ENCODE measurements at regions not wholly inside any gene's neighbourhood (a gene's known extent, or its start where the extent isn't known, plus 50 kb on each side); places are given as distances from the start of the nearest gene placed in this dataset.

DNA sequence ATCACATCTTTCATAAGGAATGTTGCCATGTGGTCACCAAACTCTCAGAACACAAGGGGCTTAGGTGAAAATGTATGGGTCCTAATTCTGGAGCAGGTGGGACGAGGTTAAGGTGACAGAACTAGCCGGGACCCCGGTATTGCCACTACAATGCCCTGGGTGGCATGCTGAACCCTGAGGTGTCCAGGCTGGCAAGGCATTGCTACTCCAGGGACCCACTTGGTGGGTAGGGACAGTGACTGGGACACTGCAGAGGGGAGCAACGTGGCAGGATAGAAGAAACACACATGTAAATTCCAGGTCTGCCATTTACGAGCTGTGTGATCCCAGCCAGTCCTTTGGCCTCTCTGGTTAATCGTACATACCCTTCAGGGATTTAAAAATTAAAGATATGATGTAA, 206.9 kb upstream of the MVB12B start:
- no peak overlapping the region for H3K4me2 ChIP-seq (ENCODE audit: insufficient read depth in 1 of 2, low read depth in 2 of 2, low read length in 2 of 2)
- no peak for FAIRE-seq

More for the DNA sequence above, 206.9 kb upstream of the MVB12B start:
- no peaks in the 10 kb centered on the region for H3K36me3 ChIP-seq (ENCODE audit: control insufficient read depth in 2 of 4, insufficient read depth in 4 of 4, low read length in 3 of 4)
- H3K27me3 ChIP-seq (replicated peaks in 1 of 4; ENCODE audit: control insufficient read depth in 3 of 4, extremely low read depth in 1 of 4, insufficient read depth in 3 of 4, low read length in 3 of 4), result no peaks in the 10 kb centered on the region; a peak in 1 of 7 replicates
- H3K4me3 ChIP-seq (ENCODE audit: extremely low read depth in 1 of 4, insufficient read depth in 2 of 4, low read depth in 3 of 4, low read length in 4 of 4), result no peak overlapping the region
- H2BK15ac ChIP-seq (ENCODE audit: low read length), result no peak overlapping the region
- no peak overlapping the region for H2AK5ac ChIP-seq (ENCODE audit: low read depth, low read length)
- H4K20me1 ChIP-seq (replicated peaks in 1 of 2; ENCODE audit: control insufficient read depth in 1 of 2, insufficient read depth in 2 of 2, low read length in 2 of 2), result no peaks in the 10 kb centered on the region
- no peak overlapping the region for H2BK12ac ChIP-seq (ENCODE audit: low read depth, low read length)
- no peak overlapping the region for H3K9ac ChIP-seq (replicated peaks in 1 of 4; ENCODE audit: extremely low read depth in 1 of 4, low read depth in 3 of 4, low read length in 3 of 4)
- H3K9me3 ChIP-seq (ENCODE audit: insufficient read depth in 2 of 2, low read depth in 1 of 2, low read length in 1 of 2), result no peaks in the 10 kb centered on the region
- ChIA-PET POLR2A (ENCODE audit: partially characterized antibody) (no interaction called here), CTCF (ENCODE audit: partially characterized antibody) (interaction anchor here (0.5 kb wide), 1 partner anchor 153 kb away, joined by 4 read pairs; no protein-coding TSS in a partner anchor)
- H4K91ac ChIP-seq (replicated peaks; ENCODE audit: insufficient read length, low read length), result no peak overlapping the region
- no peak overlapping the region for H3K4ac ChIP-seq (replicated peaks; ENCODE audit: insufficient read length, low read depth, low read length)
- no peak overlapping the region for H3K18ac ChIP-seq (ENCODE audit: extremely low read depth, low read length)
- no peak overlapping the region for H3K27ac ChIP-seq (ENCODE audit: low read depth, low read length)
- no peaks in the 10 kb centered on the region for H3K79me1 ChIP-seq (ENCODE audit: low read depth, low read length)
- H4K8ac ChIP-seq (ENCODE audit: extremely low read depth, insufficient read depth, low read length), result no peak overlapping the region
- H2BK120ac ChIP-seq (replicated peaks; ENCODE audit: low read depth, low read length), result no peak overlapping the region
- no peaks in the 10 kb centered on the region for H3K23me2 ChIP-seq (ENCODE audit: low read depth, low read length)
- no peak overlapping the region for H3K14ac ChIP-seq (ENCODE audit: insufficient read length)
- H3K79me2 ChIP-seq (ENCODE audit: control insufficient read depth in 1 of 2, insufficient read depth in 2 of 2, low read length in 2 of 2), result no peaks in the 10 kb centered on the region
- H4K5ac ChIP-seq (ENCODE audit: insufficient read length, low read depth, low read length), result no peak overlapping the region
- H2BK20ac ChIP-seq (ENCODE audit: low read length), result no peak overlapping the region
- H3K56ac ChIP-seq (replicated peaks; ENCODE audit: insufficient read length, low read depth, low read length), result no peak overlapping the region
- TF ChIP-seq EGR1 (IDR thresholded peaks at IDR 0.05; ENCODE audit: borderline replicate concordance, low read depth, low read length), result no peak
- TF ChIP-seq, protein P1, sequence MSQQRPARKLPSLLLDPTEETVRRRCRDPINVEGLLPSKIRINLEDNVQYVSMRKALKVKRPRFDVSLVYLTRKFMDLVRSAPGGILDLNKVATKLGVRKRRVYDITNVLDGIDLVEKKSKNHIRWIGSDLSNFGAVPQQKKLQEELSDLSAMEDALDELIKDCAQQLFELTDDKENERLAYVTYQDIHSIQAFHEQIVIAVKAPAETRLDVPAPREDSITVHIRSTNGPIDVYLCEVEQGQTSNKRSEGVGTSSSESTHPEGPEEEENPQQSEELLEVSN (IDR thresholded peaks at IDR 0.05), result no peak
- no peak for TF ChIP-seq POU5F1 (IDR thresholded peaks at IDR 0.05; ENCODE audit: low read depth, low read length)
- no peak for TF ChIP-seq SUZ12 (IDR thresholded peaks at IDR 0.05; ENCODE audit: low read length)
- no peak for TF ChIP-seq SIN3A (conservative IDR thresholded peaks at IDR 0.05 in 1 of 2, IDR thresholded peaks at IDR 0.05 in 1 of 2; ENCODE audit: low read depth in 1 of 2, low read length in 2 of 2)
- TF ChIP-seq BRCA1 (IDR thresholded peaks at IDR 0.05; ENCODE audit: low read depth, low read length), result no peak
- no peak for TF ChIP-seq CBX8 (IDR thresholded peaks at IDR 0.05; ENCODE audit: borderline replicate concordance, low read depth, low read length)
- TF ChIP-seq PHF8 (conservative IDR thresholded peaks at IDR 0.05; ENCODE audit: low read depth, low read length), result no peak
- TF ChIP-seq FOSL1 (IDR thresholded peaks at IDR 0.05; ENCODE audit: insufficient read depth, low read depth, low read length), result no peak
- 93% methylated on average over 6 of the region's 6 CpGs; no CpG with 5 or more reads in 1 of the 2 experiments for WGBS, 2 experiments (ENCODE audit: extremely low coverage in 1 of 2, insufficient coverage in 1 of 2, insufficient read length in 1 of 2, insufficient replicate concordance in 2 of 2, low coverage in 1 of 2, low lambda C conversion rate in 2 of 2, missing lambda C conversion rate in 1 of 2)
- no peaks in the 10 kb centered on the region; a peak in 2 of 7 replicates for H3K4me1 ChIP-seq (replicated peaks in 1 of 4; ENCODE audit: control insufficient read depth in 3 of 4, insufficient read depth in 4 of 4, low read length in 3 of 4)
- H2AFZ ChIP-seq (ENCODE audit: low read length), result no peak overlapping the region
- H3K23ac ChIP-seq (ENCODE audit: insufficient read length), result no peak overlapping the region
- no peak overlapping the region for H2BK5ac ChIP-seq (ENCODE audit: low read depth, low read length)
- DNase-seq (ENCODE audit: low read depth in 1 of 2, low spot score in 2 of 2), result peak in 1 of 2 experiments; percentile 6
